ENCODE measurements at regions not wholly inside any gene's neighbourhood (a gene's known extent, or its start where the extent isn't known, plus 50 kb on each side); places are given as distances from the start of the nearest gene placed in this dataset.

GRCh38 chr9:82445556-82445955 lies 457.0 kb downstream of the SPATA31D1 start:
- H3K9me3 Mint-ChIP-seq, result peaks cover 9 to 55% (median 32%) of the 10 kb centered on the region in 7 donors
- peaks cover 0 to 13% (median 12%) of the 10 kb centered on the region in 3 donors for H3K27me3 Mint-ChIP-seq
- peaks cover 0 to 12% of the 10 kb centered on the region in 2 donors for H3K36me3 Mint-ChIP-seq
- ATAC-seq (ENCODE audit: low read depth in 2 of 2) (no peak), DNase-seq (no peak)
- H3K4me3 Mint-ChIP-seq, result no peak overlapping the region
- peak overlapping the region in 1 of 6 donors; percentile 8 for H3K27ac Mint-ChIP-seq
- H3K4me1 Mint-ChIP-seq, result no peaks in the 10 kb centered on the region

GRCh38 chr9:82447343-82447742 lies 458.8 kb downstream of the SPATA31D1 start:
- peaks cover 15 to 51% (median 34%) of the 10 kb centered on the region in 7 donors for H3K9me3 Mint-ChIP-seq
- peaks cover 6 to 21% of the 10 kb centered on the region in 2 donors for H3K36me3 Mint-ChIP-seq
- H3K27me3 Mint-ChIP-seq, result peaks cover 0 to 18% (median 14%) of the 10 kb centered on the region in 3 donors
- H3K4me1 Mint-ChIP-seq, result no peaks in the 10 kb centered on the region
- no peak for DNase-seq
- no peak for ATAC-seq (ENCODE audit: low read depth in 2 of 2)
- no peak overlapping the region for H3K27ac Mint-ChIP-seq
- no peak overlapping the region for H3K4me3 Mint-ChIP-seq

GRCh38 chr9:82449986-82450385 lies 461.4 kb downstream of the SPATA31D1 start:
- no peak for DNase-seq
- H3K9me3 Mint-ChIP-seq, result peaks cover 15 to 60% (median 35%) of the 10 kb centered on the region in 7 donors
- H3K4me1 Mint-ChIP-seq, result no peaks in the 10 kb centered on the region
- ATAC-seq (ENCODE audit: low read depth in 2 of 2), result no peak
- H3K27ac Mint-ChIP-seq, result no peak overlapping the region
- peaks cover 0 to 9% (median 6%) of the 10 kb centered on the region in 3 donors for H3K27me3 Mint-ChIP-seq
- peaks cover 6 to 26% of the 10 kb centered on the region in 2 donors for H3K36me3 Mint-ChIP-seq
- no peak overlapping the region for H3K4me3 Mint-ChIP-seq

GRCh38 chr9:82454509-82455190 lies 466.1 kb downstream of the SPATA31D1 start:
- Mint-ChIP-seq H3K27me3 (peaks cover 0 to 9% (median 4%) of the 10 kb centered on the region in 3 donors), H3K4me1 (no peaks in the 10 kb centered on the region), H3K4me3 (no peak overlapping the region), H3K27ac (no peak overlapping the region), H3K36me3 (peaks cover 6 to 14% of the 10 kb centered on the region in 2 donors), H3K9me3 (peaks cover 10 to 29% (median 12%) of the 10 kb centered on the region in 7 donors)
- ATAC-seq (ENCODE audit: low read depth in 2 of 2) (no peak), DNase-seq (no peak)

GRCh38 chr9:82456642-82457041 lies 468.1 kb downstream of the SPATA31D1 start:
- Mint-ChIP-seq H3K27me3 (peaks cover 0 to 14% (median 4%) of the 10 kb centered on the region in 3 donors), H3K4me1 (no peaks in the 10 kb centered on the region), H3K9me3 (peaks cover 9 to 37% (median 10%) of the 10 kb centered on the region in 7 donors), H3K27ac (peak overlapping the region in 1 of 6 donors; percentile 39), H3K4me3 (no peak overlapping the region), H3K36me3 (peaks cover 5 to 11% of the 10 kb centered on the region in 2 donors)
- DNase-seq (no peak), ATAC-seq (ENCODE audit: low read depth in 2 of 2) (no peak)

GRCh38 chr9:82457298-82457697 lies 468.7 kb downstream of the SPATA31D1 start:
- no peak overlapping the region for H3K4me3 Mint-ChIP-seq
- H3K9me3 Mint-ChIP-seq, result peaks cover 3 to 32% (median 5%) of the 10 kb centered on the region in 7 donors
- H3K4me1 Mint-ChIP-seq, result no peaks in the 10 kb centered on the region
- DNase-seq, result no peak
- H3K27me3 Mint-ChIP-seq, result peaks cover 0 to 8% (median 3%) of the 10 kb centered on the region in 3 donors
- H3K27ac Mint-ChIP-seq, result no peak overlapping the region
- H3K36me3 Mint-ChIP-seq, result peaks cover 0 to 5% of the 10 kb centered on the region in 2 donors
- no peak for ATAC-seq (ENCODE audit: low read depth in 2 of 2)

- Mint-ChIP-seq H3K9me3 (peaks cover 0 to 26% (median 2%) of the 10 kb centered on the region in 7 donors), H3K27ac (no peak overlapping the region), H3K27me3 (peaks cover 0 to 5% (median 0%) of the 10 kb centered on the region in 3 donors), H3K4me3 (no peak overlapping the region), H3K36me3 (no peaks in the 10 kb centered on the region), H3K4me1 (no peaks in the 10 kb centered on the region)
- no peak for DNase-seq
- ATAC-seq (ENCODE audit: low read depth in 2 of 2), result no peak
These were observed 469.3 kb downstream of the SPATA31D1 start for GRCh38 chr9:82457891-82458290.

- Mint-ChIP-seq H3K4me3 (no peak overlapping the region), H3K27ac (no peak overlapping the region), H3K9me3 (peaks cover 0 to 22% (median 2%) of the 10 kb centered on the region in 7 donors), H3K4me1 (no peaks in the 10 kb centered on the region), H3K27me3 (peaks cover 0 to 5% (median 0%) of the 10 kb centered on the region in 3 donors), H3K36me3 (no peaks in the 10 kb centered on the region)
- DNase-seq (no peak), ATAC-seq (ENCODE audit: low read depth in 2 of 2) (no peak)
These were observed 469.7 kb downstream of the SPATA31D1 start for GRCh38 chr9:82458296-82458695.

GRCh38 chr9:82466616-82467260 lies 478.2 kb downstream of the SPATA31D1 start:
- Mint-ChIP-seq H3K9me3 (peaks cover 0 to 2% (median 0%) of the 10 kb centered on the region in 7 donors), H3K27me3 (no peaks in the 10 kb centered on the region), H3K4me1 (no peaks in the 10 kb centered on the region), H3K27ac (peak overlapping the region in 1 of 6 donors; percentile 24), H3K36me3 (no peaks in the 10 kb centered on the region), H3K4me3 (peak overlapping the region in 1 of 8 donors; percentile 68)
- DNase-seq (no peak), ATAC-seq (ENCODE audit: low read depth in 2 of 2) (no peak)

- H3K36me3 Mint-ChIP-seq, result no peaks in the 10 kb centered on the region
- ATAC-seq (ENCODE audit: low read depth in 2 of 2) (no peak), DNase-seq (no peak)
- no peaks in the 10 kb centered on the region for H3K27me3 Mint-ChIP-seq
- no peak overlapping the region for H3K27ac Mint-ChIP-seq
- no peaks in the 10 kb centered on the region for H3K4me1 Mint-ChIP-seq
- no peak overlapping the region for H3K4me3 Mint-ChIP-seq
- H3K9me3 Mint-ChIP-seq, result peaks cover 0 to 2% (median 0%) of the 10 kb centered on the region in 7 donors
These were observed 478.9 kb downstream of the SPATA31D1 start for GRCh38 chr9:82467436-82467835.

- no peaks in the 10 kb centered on the region for H3K27me3 Mint-ChIP-seq
- no peak overlapping the region for H3K27ac Mint-ChIP-seq
- DNase-seq (no peak), ATAC-seq (ENCODE audit: low read depth in 2 of 2) (no peak)
- no peak overlapping the region for H3K4me3 Mint-ChIP-seq
- peaks cover 0 to 1% (median 0%) of the 10 kb centered on the region in 7 donors for H3K9me3 Mint-ChIP-seq
- no peaks in the 10 kb centered on the region for H3K4me1 Mint-ChIP-seq
- no peaks in the 10 kb centered on the region for H3K36me3 Mint-ChIP-seq
These were observed 485.7 kb downstream of the SPATA31D1 start for GRCh38 chr9:82474235-82474634.

GRCh38 chr9:82475584-82476301 lies 487.2 kb downstream of the SPATA31D1 start:
- no peak for ATAC-seq (ENCODE audit: low read depth in 2 of 2)
- H3K4me3 Mint-ChIP-seq, result no peak overlapping the region
- H3K4me1 Mint-ChIP-seq, result no peaks in the 10 kb centered on the region
- peaks cover 0 to 1% (median 0%) of the 10 kb centered on the region in 7 donors for H3K9me3 Mint-ChIP-seq
- H3K27ac Mint-ChIP-seq, result peak overlapping the region in 1 of 6 donors; percentile 17
- no peaks in the 10 kb centered on the region for H3K36me3 Mint-ChIP-seq
- H3K27me3 Mint-ChIP-seq, result no peaks in the 10 kb centered on the region
- no peak for DNase-seq

GRCh38 chr9:82480921-82481320 lies 492.3 kb downstream of the SPATA31D1 start:
- no peaks in the 10 kb centered on the region for H3K36me3 Mint-ChIP-seq
- H3K4me3 Mint-ChIP-seq, result no peak overlapping the region
- H3K4me1 Mint-ChIP-seq, result no peaks in the 10 kb centered on the region
- H3K27ac Mint-ChIP-seq, result no peak overlapping the region
- H3K9me3 Mint-ChIP-seq, result no peaks in the 10 kb centered on the region
- H3K27me3 Mint-ChIP-seq, result no peaks in the 10 kb centered on the region
- ATAC-seq (ENCODE audit: low read depth in 2 of 2) (no peak), DNase-seq (no peak)
